ENCODE measurements at regions not wholly inside any gene's neighbourhood (a gene's known extent, or its start where the extent isn't known, plus 50 kb on each side); places are given as distances from the start of the nearest gene placed in this dataset.
A peak's percentile ranks its signal among the peaks of the same experiment; 100 is the strongest.

- no peak for DNase-seq
Observed at GRCh38 chr20:1784586-1784985, 110.6 kb upstream of the SIRPA start.

- no peak for DNase-seq
Observed at GRCh38 chr20:1783245-1783644, 112.0 kb upstream of the SIRPA start.

- DNase-seq: no peak
Observed at GRCh38 chr20:1782181-1782580, 113.0 kb upstream of the SIRPA start.

- DNase-seq: no peak
Observed at GRCh38 chr20:1779567-1779966, 115.6 kb upstream of the SIRPA start.

- DNase-seq: no peak
Observed at GRCh38 chr20:1778338-1778737, 116.9 kb upstream of the SIRPA start.

GRCh38 chr20:1777476-1777820, 117.8 kb upstream of the SIRPA start:
- no peak for DNase-seq

- no peak for DNase-seq
Observed at GRCh38 chr20:1776681-1777475, 118.3 kb upstream of the SIRPA start.

GRCh38 chr20:1775117-1775516, 117.5 kb upstream of the SIRPG start:
- no peak for DNase-seq

- no peak for DNase-seq
Observed at GRCh38 chr20:1774479-1774878, 116.9 kb upstream of the SIRPG start.

GRCh38 chr20:1773816-1774215, 116.2 kb upstream of the SIRPG start:
- no peak for DNase-seq

GRCh38 chr20:1769491-1769890, 111.9 kb upstream of the SIRPG start:
- no peak for DNase-seq

- DNase-seq: no peak
Observed at GRCh38 chr20:1766731-1767130, 109.2 kb upstream of the SIRPG start.

GRCh38 chr20:1764136-1765033, 106.8 kb upstream of the SIRPG start:
- peak; percentile 38 for DNase-seq

GRCh38 chr20:1761598-1761997, 104.0 kb upstream of the SIRPG start:
- no peak for DNase-seq

- DNase-seq: no peak
Observed at GRCh38 chr20:1761116-1761515, 103.5 kb upstream of the SIRPG start.

GRCh38 chr20:1758765-1759164, 101.2 kb upstream of the SIRPG start:
- no peak for DNase-seq

- no peak for DNase-seq
Observed at GRCh38 chr20:1757606-1758512, 100.3 kb upstream of the SIRPG start.

GRCh38 chr20:1757072-1757471, 99.5 kb upstream of the SIRPG start:
- peak; percentile 55 for DNase-seq

- no peak for DNase-seq
Observed at GRCh38 chr20:1754749-1755148, 97.2 kb upstream of the SIRPG start.

- DNase-seq: no peak
Observed at GRCh38 chr20:1754306-1754705, 96.7 kb upstream of the SIRPG start.

- DNase-seq: no peak
Observed at GRCh38 chr20:1752045-1752444, 94.5 kb upstream of the SIRPG start.

- no peak for DNase-seq
Observed at GRCh38 chr20:1748777-1749176, 91.2 kb upstream of the SIRPG start.

- no peak for DNase-seq
Observed at GRCh38 chr20:1747953-1748577, 90.5 kb upstream of the SIRPG start.
